ENCODE measurements at regions not wholly inside any gene's neighbourhood (a gene's known extent, or its start where the extent isn't known, plus 50 kb on each side); places are given as distances from the start of the nearest gene placed in this dataset.
"Not testable (repeated sequence)": the region's sequence is repeated elsewhere in the genome, so short reads cannot be mapped to it uniquely, and the experiment has no call there.

DNA sequence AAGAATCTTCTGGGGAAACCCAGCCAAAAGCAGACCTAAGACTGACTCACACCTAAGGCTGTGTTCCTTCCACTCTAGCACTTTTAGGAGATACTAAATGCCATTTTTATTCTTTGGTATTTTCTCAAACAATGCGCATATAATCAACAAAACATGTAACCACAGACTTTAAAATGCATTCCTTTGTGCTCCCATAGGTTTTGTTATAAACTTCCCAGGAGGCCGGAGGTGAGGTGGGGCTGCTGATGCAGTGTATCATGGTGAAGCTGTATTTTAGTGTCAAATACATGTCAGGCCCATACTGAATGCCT lies 155.2 kb downstream of the BTBD3 start:
- DNase-seq, result no peak

DNA sequence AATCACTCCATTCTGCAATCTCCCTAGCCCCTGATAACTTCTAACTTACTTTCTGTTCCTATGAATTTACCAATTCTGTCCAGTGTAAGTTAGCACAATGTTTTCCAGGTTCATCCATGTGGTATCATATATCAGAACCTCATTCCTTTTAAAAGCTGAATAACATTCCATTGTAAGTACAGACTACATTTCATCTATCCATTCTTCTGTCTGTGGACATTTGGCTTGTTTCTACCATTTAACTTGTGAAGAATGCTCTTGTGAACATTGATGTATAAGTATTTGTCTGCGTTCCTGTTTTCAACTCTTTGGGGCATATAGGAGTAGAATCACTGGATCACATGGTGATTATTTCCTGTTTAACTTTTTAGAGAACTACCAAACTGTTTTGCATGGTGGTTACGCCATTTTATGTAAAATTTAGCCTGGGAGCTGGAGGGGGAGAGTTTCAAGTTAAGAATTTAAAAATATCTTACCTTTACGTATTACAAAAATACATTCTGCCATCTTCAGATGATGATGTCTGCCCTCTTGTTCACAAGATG lies 156.5 kb downstream of the BTBD3 start:
- no peak for DNase-seq

DNA sequence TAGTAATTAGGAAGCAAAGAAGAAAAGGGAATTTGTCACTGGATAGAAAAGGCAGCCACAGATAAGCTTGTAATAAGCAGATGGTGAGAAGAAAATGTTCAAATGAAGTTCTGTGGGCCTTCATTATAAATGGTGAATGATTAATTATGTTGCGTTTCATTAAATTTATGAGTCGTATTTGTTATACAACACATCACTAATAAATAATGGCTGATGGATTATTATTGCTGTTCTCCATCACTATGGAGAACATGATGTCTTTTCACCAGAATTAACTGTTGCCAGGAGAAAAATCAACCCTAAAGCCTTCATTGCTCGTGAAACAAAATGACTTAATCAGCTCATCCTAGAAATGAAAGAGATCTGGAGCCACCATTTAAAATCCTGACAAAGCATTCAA lies 158.5 kb downstream of the BTBD3 start:
- no peak for DNase-seq

DNA sequence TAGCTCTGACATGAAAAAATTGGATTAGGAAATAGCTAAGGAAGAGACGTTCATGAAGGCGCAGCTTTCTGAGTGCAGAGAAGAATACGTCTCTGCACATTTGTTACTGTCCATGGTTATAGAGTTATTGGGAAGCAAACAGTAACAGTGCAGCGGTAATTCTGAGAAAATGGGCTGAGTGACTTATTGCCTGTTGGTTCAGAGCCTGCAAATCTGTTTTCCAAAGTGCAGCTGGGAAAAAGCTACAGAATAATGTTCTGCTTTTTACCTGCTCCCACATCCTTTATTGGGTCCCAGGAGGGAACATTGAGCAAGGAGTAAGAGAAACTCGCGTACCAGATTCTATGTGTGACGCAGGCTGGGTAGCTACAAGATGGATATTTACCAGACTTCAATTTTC lies 160.2 kb downstream of the BTBD3 start:
- no peak for DNase-seq

DNA sequence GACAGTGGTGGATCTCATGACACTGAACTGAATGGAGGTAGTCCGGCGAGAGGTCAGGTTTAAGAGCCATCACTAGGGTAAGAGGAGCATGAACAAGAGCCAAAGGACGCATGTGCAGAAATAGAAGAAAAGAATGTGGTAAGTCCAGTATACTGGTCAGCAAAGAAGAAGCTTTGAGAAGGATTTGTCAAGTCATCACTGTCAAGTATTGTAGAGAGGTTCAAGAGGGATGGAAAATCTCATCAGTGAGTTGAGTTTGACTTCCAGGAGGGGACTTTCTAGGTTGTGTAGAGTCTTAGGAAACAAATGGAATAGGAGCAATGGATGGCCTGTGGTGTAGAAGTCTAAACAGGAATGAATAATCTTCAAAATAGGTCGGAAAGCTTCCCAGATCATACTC lies 161.8 kb downstream of the BTBD3 start:
- DNase-seq, result no peak

DNA sequence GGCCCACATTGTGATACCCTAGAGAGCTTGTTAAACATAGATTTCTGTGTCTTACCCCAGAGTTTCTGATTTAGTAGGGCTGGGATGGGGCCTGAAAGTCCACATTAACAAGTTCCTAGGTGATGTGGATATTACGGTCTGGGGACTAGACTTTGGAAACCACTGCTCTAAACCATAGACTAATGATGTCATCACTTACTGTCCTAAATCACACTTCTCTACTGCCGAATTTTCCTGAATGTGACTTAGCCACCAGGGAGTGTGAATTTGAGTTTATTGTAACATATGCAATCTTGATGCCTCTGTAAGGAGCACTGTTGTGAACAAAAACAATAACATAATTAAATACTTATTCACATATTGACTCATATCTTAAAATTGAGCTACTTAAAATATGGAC lies 165.6 kb downstream of the BTBD3 start:
- DNase-seq, result no peak

DNA sequence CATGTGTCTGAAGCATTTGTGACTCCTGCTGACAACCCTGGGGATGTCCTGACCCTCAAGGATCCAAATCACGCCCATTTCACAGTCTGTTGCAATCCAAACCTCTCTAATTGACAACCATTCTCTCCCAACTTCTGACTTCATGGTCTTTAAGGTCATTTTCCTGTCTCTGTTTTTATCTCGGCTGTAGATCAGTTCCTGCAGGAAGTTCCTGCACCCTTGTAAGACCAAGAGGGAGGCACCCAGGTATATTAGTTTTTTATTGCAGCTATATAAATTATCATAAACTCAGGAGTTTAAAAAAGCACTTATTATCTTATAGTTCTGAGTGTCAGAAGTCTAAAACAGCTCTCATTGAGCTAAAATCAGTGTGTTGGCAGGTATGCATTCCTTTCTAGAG lies 166.8 kb downstream of the BTBD3 start:
- DNase-seq, result no peak

DNA sequence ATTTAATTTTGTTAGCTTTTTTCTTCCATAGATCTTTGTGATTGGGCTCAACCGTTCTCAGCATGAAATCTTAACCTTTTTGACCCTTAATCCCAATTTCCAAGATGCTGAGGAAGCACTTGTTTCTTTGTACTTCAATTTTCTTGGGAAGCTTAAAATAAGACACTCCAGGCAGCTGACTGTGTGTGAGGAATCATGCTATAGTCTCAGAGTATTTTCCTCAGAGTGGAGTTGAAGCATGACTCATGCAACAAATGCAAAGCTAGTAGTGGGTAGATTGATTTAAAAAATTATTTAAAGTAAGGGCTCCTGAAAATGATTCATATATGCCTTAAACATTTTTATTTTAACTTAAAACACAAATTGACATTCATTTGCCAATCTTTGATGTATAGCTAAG lies 168.7 kb downstream of the BTBD3 start:
- no peak for DNase-seq

DNA sequence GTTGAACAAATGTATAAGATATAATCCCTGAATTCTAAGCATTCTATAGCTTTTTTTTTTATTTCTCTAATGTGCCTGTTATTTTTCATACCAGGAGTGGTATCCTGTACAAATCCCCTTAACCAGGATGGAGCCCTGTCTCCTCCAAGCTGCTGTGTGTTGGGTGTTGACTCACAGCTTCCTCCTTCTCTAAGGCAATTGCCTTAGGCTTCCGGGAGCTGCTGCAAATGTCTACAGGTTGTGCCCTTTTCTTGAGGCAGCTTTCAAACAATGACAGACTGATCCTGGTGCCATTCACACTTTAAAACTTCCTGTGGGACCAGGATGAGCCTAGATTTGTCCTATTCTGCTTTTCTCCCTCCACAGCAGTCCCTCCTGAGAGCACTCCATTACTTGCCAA lies 173.2 kb downstream of the BTBD3 start:
- DNase-seq, result no peak

DNA sequence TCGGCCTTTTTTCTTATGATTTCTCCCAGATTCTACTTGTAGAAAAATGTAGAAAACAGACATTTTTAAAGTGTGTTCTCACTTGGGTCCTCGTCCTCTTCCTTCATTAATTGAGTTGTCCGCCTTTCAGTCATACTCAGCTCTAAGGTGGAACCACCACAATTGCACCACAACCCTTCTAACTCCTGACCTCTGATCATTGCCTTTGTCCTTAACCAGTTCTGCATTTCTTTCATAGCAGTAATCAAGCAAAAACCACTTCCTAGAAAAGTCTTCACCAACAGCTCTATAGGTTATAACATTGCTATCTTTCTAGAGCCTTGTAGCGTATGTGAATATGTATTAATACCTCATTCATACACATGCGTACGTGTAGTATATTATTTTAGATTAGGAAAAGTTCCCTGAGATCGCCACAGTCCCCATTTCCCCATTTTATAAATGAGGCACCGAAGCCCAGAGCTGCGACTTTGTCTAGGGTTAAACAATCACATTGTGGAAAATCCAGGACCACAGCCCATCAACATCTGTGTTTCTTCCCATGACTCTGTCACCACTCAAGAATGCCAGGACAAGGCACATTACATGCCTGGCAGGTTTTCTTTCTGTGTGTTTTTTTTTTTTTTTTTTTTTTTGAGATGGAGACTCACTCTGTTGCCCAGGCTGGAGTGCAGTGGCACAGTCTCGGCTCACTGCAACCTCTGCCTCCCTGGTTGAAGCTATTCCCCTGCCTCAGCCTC lies 175.5 kb downstream of the BTBD3 start:
- no peak for DNase-seq

DNA sequence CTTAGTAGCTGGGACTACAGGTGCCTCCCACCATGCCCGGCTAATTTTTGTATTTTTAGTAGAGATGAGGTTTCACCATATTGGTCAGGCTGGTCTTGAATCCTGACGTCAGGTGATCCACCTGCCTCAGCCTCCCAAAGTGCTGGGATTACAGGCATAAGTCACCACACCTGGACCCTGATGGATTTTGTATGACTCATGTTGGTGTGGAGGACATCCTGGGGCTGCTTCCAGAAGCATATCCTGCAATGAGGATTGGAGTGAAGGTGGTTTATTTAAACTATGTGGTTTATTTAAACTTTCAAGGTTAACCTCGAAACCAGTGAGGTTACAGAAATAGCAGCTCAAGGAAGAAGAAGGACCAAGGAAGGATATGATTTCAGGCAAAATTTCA lies 176.1 kb downstream of the BTBD3 start:
- not testable (repeated sequence) for DNase-seq

DNA sequence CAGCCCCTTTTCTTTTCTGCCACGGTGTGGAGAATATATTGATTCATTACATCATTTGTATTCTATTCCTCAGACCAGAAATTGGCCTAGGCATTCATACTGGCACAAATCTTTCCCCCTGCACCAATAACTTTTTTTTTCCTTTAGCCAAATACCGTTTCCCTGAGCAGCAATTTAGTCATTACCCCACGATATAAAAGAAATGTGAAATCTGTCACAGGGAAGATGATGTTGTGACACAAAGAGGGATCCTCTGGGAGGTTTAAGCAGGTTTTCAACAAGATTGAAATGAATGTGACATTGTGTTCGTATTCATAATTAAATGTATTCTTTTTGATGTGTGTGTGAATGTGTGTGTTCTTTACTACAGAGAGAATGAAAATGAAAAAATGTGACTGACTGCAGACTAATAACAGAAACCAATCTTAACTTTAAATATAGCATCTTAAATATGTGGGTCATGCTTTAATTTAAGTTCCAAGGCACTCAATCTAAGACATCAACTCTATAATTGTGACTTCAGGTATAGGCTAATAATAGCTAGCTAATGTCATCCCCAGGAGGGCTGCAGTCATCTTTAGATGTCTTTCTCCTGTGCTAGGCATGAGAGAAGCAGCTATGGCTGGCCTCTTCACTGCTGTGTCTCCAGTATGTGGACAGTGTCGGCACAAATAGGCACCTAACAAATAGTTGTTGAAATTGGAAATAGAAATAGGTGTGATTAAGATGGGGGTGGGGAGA lies 177.7 kb downstream of the BTBD3 start:
- no peak for DNase-seq

DNA sequence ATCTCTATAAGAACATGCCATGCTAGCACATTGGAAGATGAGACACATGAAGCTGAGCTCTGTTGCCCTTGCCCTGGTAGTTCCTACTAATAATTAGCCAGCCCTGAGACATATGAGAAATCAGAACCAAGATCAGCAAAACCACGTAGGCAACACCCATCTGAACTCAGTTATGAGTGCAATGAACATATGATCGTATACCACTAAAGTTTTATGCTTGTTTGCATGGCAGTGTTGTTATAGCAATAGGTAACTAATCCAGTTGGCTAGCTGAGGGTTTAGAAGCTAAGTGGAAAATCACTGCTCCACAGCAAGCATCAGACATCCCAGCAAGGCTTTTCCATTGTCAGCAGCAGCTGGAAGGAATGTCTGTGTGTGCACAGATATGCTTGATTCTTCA lies 180.7 kb downstream of the BTBD3 start:
- no peak for DNase-seq

DNA sequence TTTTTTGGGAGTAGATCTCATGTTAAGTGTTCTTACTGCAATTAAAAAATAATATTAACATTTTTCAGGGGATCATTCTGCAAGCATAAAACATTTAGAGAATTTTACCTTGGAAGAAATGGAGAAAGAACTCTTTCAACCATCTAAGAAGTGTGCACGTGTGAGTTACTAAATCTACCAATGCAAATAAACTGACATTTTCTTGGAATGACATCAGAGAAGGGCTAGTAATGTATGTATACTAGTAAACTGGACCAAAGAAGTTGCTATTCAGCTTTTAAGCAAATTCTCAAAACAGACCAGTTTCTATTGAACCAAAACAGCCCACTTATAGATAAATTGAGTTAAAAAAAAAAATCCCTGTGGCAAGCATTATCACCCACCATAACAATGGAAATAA lies 191.2 kb downstream of the BTBD3 start:
- DNase-seq, result no peak

DNA sequence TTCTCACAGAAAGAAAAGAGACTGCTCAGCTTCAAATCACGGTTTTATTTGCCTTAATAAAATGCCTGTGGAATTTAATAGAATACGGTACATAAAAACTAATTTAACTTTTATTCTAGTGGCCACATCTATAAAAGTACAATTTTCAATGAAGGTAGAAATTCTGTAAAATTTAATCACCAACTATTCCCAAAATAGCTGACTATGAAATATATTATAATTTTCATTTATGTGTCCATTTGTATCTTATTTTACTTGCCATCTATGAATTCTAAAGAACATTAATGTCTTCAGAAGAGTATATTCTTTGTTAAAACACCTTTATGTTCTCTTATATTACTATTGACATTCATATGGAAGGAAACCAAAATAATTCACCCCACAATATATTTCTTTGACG lies 192.6 kb downstream of the BTBD3 start:
- no peak for DNase-seq

DNA sequence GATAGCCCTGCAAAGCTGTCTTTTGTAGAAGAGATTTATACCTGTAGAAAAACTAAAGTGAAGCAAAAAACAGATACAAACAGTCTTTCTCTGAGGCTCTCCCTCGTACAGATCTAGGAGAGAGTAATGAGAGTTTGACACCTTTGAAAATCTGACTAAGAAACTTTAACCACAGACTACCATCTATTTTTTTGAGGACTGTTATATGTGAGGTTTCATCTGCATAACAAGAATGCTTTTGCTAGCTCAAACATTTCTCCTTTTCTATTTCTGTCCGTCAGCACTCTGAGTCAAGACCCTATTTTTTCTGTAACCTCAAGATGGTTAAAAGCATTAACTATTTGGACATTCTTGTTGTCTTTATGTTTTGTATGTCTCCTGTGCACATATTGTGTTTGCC lies 193.0 kb downstream of the BTBD3 start:
- no peak for DNase-seq

DNA sequence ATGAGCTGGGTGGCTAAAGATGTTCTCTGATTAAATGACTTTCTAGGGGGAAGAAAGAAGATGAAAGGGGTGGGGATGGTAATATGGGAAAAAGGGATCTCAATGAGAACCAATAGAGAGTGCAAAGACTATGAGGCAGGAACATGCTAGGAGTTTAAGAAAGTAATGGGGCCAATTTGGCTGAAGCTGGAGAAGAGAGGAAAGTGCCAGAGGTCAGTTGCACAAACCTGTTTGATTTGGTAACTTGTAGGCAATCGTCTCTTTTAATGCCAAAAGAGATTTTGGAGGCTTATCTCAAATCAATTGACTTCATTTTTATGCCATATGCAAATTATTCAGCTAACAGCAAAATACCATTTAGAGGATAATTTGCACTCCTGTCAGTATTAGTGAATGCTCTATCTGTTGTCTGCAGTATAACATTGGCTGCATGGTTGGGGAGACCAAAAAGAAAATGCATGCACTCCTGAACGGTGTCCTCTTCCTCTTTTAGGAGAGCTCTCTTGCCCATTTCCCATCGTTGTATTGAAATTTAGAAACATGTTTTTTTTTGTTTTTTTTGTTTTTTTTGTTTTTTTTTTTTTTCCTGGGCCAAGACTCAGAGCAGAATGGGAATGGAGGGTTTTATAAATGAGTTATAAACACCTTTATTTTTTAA lies 193.9 kb downstream of the BTBD3 start:
- no peak for DNase-seq

DNA sequence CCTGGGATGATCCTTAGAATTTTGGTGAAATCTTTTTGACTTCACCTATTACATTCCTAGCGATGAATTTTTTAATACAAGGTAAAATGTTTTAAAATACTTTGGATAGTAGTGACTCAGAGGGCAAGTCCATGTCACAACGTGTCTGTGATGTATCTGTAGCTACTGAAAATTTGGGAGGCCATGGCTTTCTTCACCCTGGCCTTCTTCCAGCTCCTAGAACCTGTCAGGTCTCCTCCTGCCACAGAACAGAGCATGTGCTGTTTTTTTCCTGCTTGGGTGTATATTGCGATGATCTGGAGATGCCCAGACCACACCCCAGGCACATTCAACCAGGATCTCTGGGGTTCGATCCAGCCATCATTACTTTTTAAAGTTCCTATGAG lies 194.4 kb downstream of the BTBD3 start:
- no peak for DNase-seq

DNA sequence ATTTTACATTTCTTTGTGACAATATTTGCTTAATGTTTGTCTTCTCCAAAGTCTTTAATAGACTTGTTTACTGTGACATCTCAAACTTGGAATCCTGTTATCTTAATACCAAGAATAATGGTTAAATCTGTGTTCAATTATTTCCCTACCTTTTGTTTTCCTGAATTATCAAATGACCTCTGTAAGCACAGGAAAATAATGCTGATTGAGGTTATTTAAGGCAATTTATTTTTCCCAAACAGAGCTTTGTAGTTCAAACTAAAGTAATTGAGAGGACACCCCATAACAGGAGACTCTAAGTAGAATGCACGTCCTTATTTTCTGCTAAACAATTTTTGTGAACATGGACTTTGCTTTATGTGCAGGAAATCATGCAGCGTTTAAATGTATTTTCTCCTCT lies 195.0 kb downstream of the BTBD3 start:
- no peak for DNase-seq

DNA sequence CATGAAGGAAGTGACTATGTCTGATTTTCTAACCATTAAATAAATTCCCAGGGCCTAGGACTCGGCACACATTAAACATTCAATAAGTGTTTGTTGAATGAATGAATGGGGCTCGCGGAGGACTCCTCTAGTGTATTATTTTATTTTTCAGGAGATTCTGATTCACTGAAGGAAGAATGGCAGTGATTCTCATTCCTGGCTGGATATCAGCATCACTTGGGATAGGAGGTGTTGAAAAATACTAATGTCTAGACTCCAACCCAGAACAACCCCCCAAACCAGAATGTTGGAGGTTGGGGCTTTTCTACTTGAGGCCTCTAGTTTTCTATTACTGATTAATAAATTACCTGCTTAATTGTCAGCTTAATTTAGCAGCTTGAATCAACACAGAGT lies 195.4 kb downstream of the BTBD3 start:
- no peak for DNase-seq

DNA sequence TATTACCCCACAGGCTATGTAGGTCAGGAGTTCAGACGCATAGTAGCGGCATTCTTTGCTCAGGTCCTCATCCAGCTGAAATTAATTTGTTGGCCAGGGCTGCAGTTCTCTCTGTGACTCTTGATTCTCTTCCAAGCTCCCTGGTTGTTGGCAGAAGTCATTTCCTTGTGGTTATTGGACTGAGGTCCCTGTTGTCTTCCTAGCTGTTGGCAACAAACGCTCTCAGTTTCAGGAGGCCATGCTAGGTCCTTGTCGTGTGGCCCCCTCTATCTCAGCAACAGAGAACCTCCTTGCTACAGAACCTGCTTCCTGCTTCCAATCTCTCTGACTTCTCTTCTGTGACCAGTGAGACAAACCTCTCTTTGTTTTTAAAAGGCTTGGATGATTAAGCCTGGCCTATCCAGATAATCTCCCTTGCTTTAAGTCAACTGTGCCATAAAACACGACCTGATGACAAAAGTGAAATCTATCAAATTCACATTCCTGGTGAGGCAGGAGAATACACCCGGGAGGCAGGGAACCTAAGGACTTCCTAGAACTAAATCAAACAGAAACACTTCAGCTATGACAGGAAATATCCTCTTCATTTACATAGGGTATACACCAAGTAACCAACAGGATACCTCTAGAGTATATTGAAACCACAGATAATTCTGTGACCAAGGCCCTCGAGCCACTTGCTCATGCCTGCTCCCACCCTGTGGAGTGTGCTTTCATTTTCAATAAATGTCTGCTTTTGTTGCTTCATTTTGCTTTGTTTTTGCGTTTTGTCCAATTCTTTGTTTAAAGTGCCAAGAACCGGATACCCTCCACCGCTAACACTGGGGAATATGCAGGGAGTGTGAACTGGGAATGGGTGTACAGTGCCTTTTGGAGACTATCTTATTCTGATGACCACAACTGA lies 196.0 kb downstream of the BTBD3 start:
- DNase-seq, result no peak

DNA sequence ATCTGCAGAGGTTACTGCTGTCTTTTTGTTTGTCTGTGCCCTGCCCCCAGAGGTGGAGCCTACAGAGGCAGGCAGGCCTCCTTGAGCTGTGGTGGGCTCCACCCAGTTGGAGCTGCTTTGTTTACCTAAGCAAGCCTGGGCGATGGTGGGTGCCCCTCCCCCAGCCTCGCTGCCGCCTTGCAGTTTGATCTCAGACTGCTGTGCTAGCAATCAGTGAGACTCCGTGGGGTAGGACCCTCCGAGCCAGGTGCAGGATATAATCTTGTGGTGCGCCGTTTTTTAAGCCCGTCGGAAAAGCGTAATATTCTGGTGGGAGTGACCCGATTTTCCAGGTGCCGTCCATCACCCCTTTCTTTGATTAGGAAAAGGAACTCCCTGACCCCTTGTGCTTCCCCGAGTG lies 211.4 kb downstream of the BTBD3 start:
- not testable (repeated sequence) for DNase-seq

DNA sequence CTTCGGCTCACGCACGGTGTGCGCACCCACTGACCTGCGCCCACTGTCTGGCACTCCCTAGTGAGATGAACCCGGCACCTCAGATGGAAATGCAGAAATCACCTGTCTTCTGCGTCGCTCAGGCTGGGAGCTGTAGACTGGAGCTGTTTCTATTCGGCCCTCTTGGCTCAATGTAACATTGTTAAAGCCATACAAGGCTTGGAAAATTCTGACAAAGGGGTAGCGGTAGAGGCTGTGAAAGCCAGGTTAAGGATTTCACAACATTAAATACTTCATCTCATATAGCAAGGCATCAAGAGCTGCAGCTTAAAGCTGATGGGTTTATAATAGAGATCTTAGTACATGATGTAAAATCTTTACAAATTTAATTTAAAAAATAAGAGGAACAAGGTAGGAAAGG lies 211.8 kb downstream of the BTBD3 start:
- DNase-seq, result not testable (repeated sequence)
